Ishikawa (cell line): ENCODE measurements at regions not wholly inside any gene's neighbourhood (a gene's known extent, or its start where the extent isn't known, plus 50 kb on each side); places are given as distances from the start of the nearest gene placed in this dataset.

ENCODE experiments used
- CEBPB ChIP-seq: IDR thresholded peaks from 2 replicates; pipeline ENCODE4 v1.6.1; 2012
- CREB1 ChIP-seq: IDR thresholded peaks from 2 replicates; pipeline ENCODE4 v1.6.1; 2012; ENCODE audit warnings: low read depth
- EP300 ChIP-seq: IDR thresholded peaks from 2 replicates; pipeline ENCODE4 v1.6.1; 2012; ENCODE audit warnings: borderline replicate concordance
- MAX ChIP-seq: IDR thresholded peaks from 2 replicates; pipeline ENCODE4 v1.6.1; 2012
- RAD21 ChIP-seq: IDR thresholded peaks from 2 replicates; pipeline ENCODE4 v1.6.1; 2012; ENCODE audit warnings: low read depth
- REST ChIP-seq: IDR thresholded peaks from 2 replicates; pipeline ENCODE4 v1.6.1; 2012; ENCODE audit warnings: low read depth, mild to moderate bottlenecking
- TAF1 ChIP-seq: IDR thresholded peaks from 2 replicates; pipeline ENCODE4 v1.6.1; 2012; ENCODE audit warnings: low read depth, mild to moderate bottlenecking
- TEAD4 ChIP-seq: IDR thresholded peaks from 2 replicates; pipeline ENCODE4 v1.6.1; 2012
- USF1 ChIP-seq: IDR thresholded peaks from 2 replicates; pipeline ENCODE4 v1.6.1; 2012

- TF ChIP-seq TAF1 = no peak
- no peak for TF ChIP-seq REST
- TF ChIP-seq EP300 = no peak
- no peak for TF ChIP-seq RAD21
- no peak for TF ChIP-seq CEBPB
- TF ChIP-seq CREB1 = no peak
- no peak for TF ChIP-seq MAX
- TF ChIP-seq USF1 = no peak
- no peak for TF ChIP-seq TEAD4
Observed at GRCh38 chr3:127339016-127339415, 51.2 kb upstream of the PRR20G start.
